K562 (cell line): ENCODE measurements at regions not wholly inside any gene's neighbourhood (a gene's known extent, or its start where the extent isn't known, plus 50 kb on each side); places are given as distances from the start of the nearest gene placed in this dataset.

Experiments
- ATAC-seq: fragments of 200-7000 bp; cut with Tn5 transposase; 3 replicates; pipeline ENCODE4 v1.9.1; 2020; ENCODE audit warnings: moderate library complexity
- BruUV-seq: library from RNA; stranded (reverse); fragments of 400-500 nt; replicated peaks from 2 replicates; lab custom pipeline; 2021; lab: Mats Ljungman, UMichigan
- CTCF ChIA-PET: fragments of 300-600 bp; formaldehyde crosslinking; extraction: SDS; loops from one replicate; lab custom pipeline; 2021; ENCODE audit warnings: low intra/inter-chr PET ratio; lab: Yijun Ruan, JAX
- POLR2A ChIA-PET: fragments of 300-600, 350-650 bp; sonication (Branson Sonifier 250); formaldehyde crosslinking; extraction: SDS; loops from one replicate; lab custom pipeline; 2021; ENCODE audit warnings: antibody characterized with exemption, inconsistent platforms; lab: Yijun Ruan, JAX
- DNase-seq, 4 experiments: peaks; one replicate each; pipeline versions ENCODE4 v3.0.0 to v3.0.0-alpha.2; 2011 to 2018; ENCODE audit warnings: low spot score in 3 of 4, mixed read lengths in 3 of 4; ENCODE audit errors: extremely low read depth in 1 of 4
- FAIRE-seq: peaks from 2 replicates; lab custom pipeline; 2011; peaks lifted over from hg19 to GRCh38; lab: Jason Lieb, UNC
- H2AFZ ChIP-seq: 2 replicates; pipeline ENCODE4 v1.6.0; 2011; ENCODE audit warnings: low read depth, low read length, control low read depth, inconsistent platforms
- H3K27ac ChIP-seq: fragments of 200-600 bp; 3 replicates; pipeline ENCODE4 v1.8.0; 2011; ENCODE audit warnings: low read depth, mild to moderate bottlenecking, control low read depth, inconsistent platforms, low read length, moderate library complexity, mixed read lengths; ENCODE audit errors: extremely low read depth
- H3K27me3 ChIP-seq, 2 experiments: fragments of 300-600 bp in 1 of 2; 2 replicates in 1 of 2; 3 replicates in 1 of 2; pipeline versions ENCODE4 v1.6.0 to v1.8.0; 2011; ENCODE audit warnings: inconsistent platforms in 2 of 2, low read length in 2 of 2, mild to moderate bottlenecking in 1 of 2, mixed read lengths in 1 of 2, moderate library complexity in 1 of 2; ENCODE audit not compliant: control insufficient read depth in 2 of 2, insufficient read depth in 2 of 2
- H3K36me3 ChIP-seq: fragments of 300-600 bp; 3 replicates; pipeline ENCODE4 v1.8.0; 2011; ENCODE audit warnings: mild to moderate bottlenecking, low read length, inconsistent platforms; ENCODE audit not compliant: control insufficient read depth, insufficient read depth
- H3K4me1 ChIP-seq, 2 experiments: fragments of 200-600 bp in 1 of 2; replicated peaks in 1 of 2; 2 replicates in 1 of 2; 3 replicates in 1 of 2; pipeline versions ENCODE4 v1.5.1 to v1.8.0; 2011; ENCODE audit warnings: inconsistent platforms in 2 of 2, low read length in 2 of 2, mild to moderate bottlenecking in 1 of 2, mixed read lengths in 1 of 2, moderate library complexity in 1 of 2; ENCODE audit not compliant: control insufficient read depth in 2 of 2, insufficient read depth in 2 of 2
- H3K4me2 ChIP-seq: 2 replicates; pipeline ENCODE4 v1.6.1; 2011; ENCODE audit warnings: low read length, control low read depth, inconsistent platforms, mixed read lengths; ENCODE audit not compliant: insufficient read depth
- H3K4me3 ChIP-seq: fragments of 200-600 bp; sonication (generic), shearing (Covaris generic); 2 replicates; pipeline ENCODE4 v1.5.1; 2016; ENCODE audit warnings: control low read depth, inconsistent platforms
- H3K79me2 ChIP-seq: fragments of 200-600 bp; 3 replicates; pipeline ENCODE4 v1.8.0; 2011; ENCODE audit warnings: low read length, inconsistent platforms; ENCODE audit not compliant: control insufficient read depth, insufficient read depth
- H3K9ac ChIP-seq, 2 experiments: 2 replicates each; pipeline versions ENCODE4 v1.6.0 to v1.6.1; 2011; ENCODE audit warnings: low read depth in 2 of 2, low read length in 2 of 2, control low read depth in 1 of 2, inconsistent platforms in 1 of 2, mild to moderate bottlenecking in 1 of 2, mixed read lengths in 1 of 2; ENCODE audit not compliant: insufficient read depth in 1 of 2
- H3K9me1 ChIP-seq: one replicate; pipeline ENCODE4 v1.6.0; 2011; ENCODE audit warnings: inconsistent platforms, mild to moderate bottlenecking, low read length, moderate library complexity; ENCODE audit not compliant: control insufficient read depth, insufficient read depth
- H3K9me3 ChIP-seq: replicated peaks from 2 replicates; pipeline ENCODE4 v1.5.1; 2011; ENCODE audit warnings: low read depth, low read length, inconsistent platforms; ENCODE audit not compliant: control insufficient read depth, insufficient read depth
- H4K20me1 ChIP-seq: replicated peaks from 2 replicates; pipeline ENCODE4 v1.6.1; 2011; ENCODE audit warnings: low read length, inconsistent platforms, mixed read lengths; ENCODE audit not compliant: control insufficient read depth, insufficient read depth
- ARNT ChIP-seq, 2 experiments: fragments of 450-650 bp; IDR thresholded peaks; 2 replicates each; pipeline ENCODE4 v1.6.1; 2016; ENCODE audit warnings: mild to moderate bottlenecking in 1 of 2
- DMBX1 ChIP-seq: fragments of 250-450 bp; sonication (Bioruptor Pico); IDR thresholded peaks from 2 replicates; pipeline ENCODE4 v1.8.0; 2022; ENCODE audit warnings: inconsistent platforms, mild to moderate bottlenecking, moderate library complexity, borderline replicate concordance
- FOSL1 ChIP-seq: fragments of 200-800 bp; sonication (Bioruptor generic); conservative IDR thresholded peaks from 2 replicates; pipeline ENCODE4 v1.6.1; 2016; ENCODE audit warnings: missing genetic modification characterization, missing compliant biosample characterization
- HCFC1 ChIP-seq: IDR thresholded peaks from 2 replicates; pipeline ENCODE4 v1.6.1; 2012; ENCODE audit warnings: low read depth, low read length, improper control_type of control experiment
- L3MBTL2 ChIP-seq: fragments of 450-650 bp; IDR thresholded peaks from 2 replicates; pipeline ENCODE4 v1.6.1; 2016; ENCODE audit warnings: mild to moderate bottlenecking, moderate library complexity
- MTA3 ChIP-seq: fragments of 450-650 bp; formaldehyde crosslinking; IDR thresholded peaks from 2 replicates; pipeline ENCODE4 v1.6.1; 2017; ENCODE audit warnings: mild to moderate bottlenecking, borderline replicate concordance
- MYC ChIP-seq, 2 experiments: fragments of 250-450 bp in 1 of 2; sonication (Bioruptor Pico) in 1 of 2; IDR thresholded peaks; 2 replicates each; pipeline versions ENCODE4 v1.5.1 to v1.6.1; 2012 to 2021; ENCODE audit warnings: low read depth in 2 of 2, borderline replicate concordance in 1 of 2, improper control_type of control experiment in 1 of 2, low read length in 1 of 2, mild to moderate bottlenecking in 1 of 2, moderate library complexity in 1 of 2
- TCF15 ChIP-seq: fragments of 250-450 bp; sonication (Bioruptor Pico); IDR thresholded peaks from 2 replicates; pipeline ENCODE4 v1.8.0; 2022; ENCODE audit warnings: moderate library complexity, mild to moderate bottlenecking, inconsistent platforms
- TEAD1 ChIP-seq, 2 experiments: fragments of 450-650 bp in 1 of 2; sonication (generic) in 1 of 2; formaldehyde crosslinking; IDR thresholded peaks; 2 replicates each; pipeline versions ENCODE4 v1.4.0 to v1.8.0; 2020 to 2022; ENCODE audit warnings: mild to moderate bottlenecking in 2 of 2, missing genetic modification reagents in 1 of 2
- TFAM ChIP-seq: fragments of 250-450 bp; sonication (Bioruptor Pico); conservative IDR thresholded peaks from 2 replicates; pipeline ENCODE4 v1.5.0; 2021; ENCODE audit warnings: mild to moderate bottlenecking, moderate library complexity
- THRA ChIP-seq: fragments of 450-650 bp; IDR thresholded peaks from 2 replicates; pipeline ENCODE4 v1.6.1; 2017; ENCODE audit warnings: mild to moderate bottlenecking, moderate library complexity
- TRIM28 ChIP-seq: fragments of 450-650 bp; IDR thresholded peaks from 2 replicates; pipeline ENCODE4 v1.6.1; 2017
- ZBTB12 ChIP-seq: fragments of 250-450 bp; sonication (Bioruptor Pico); IDR thresholded peaks from 2 replicates; pipeline ENCODE4 v1.4.0; 2020
- ZBTB5 ChIP-seq: fragments of 450-650 bp; IDR thresholded peaks from 2 replicates; pipeline ENCODE4 v1.6.1; 2017; ENCODE audit warnings: antibody characterized with exemption
- ZFP30 ChIP-seq: fragments of 250-450 bp; sonication (Bioruptor Pico); IDR thresholded peaks from 2 replicates; pipeline ENCODE4 v1.8.0; 2022; ENCODE audit warnings: moderate library complexity, mild to moderate bottlenecking, inconsistent platforms, borderline replicate concordance
- ZNF12 ChIP-seq: sonication (generic); formaldehyde crosslinking; IDR thresholded peaks from 2 replicates; pipeline ENCODE4 v1.4.0; 2020; ENCODE audit warnings: mild to moderate bottlenecking, missing genetic modification reagents
- ZNF253 ChIP-seq: fragments of 250-450 bp; sonication (Bioruptor Pico); conservative IDR thresholded peaks from 2 replicates; pipeline ENCODE4 v1.6.1; 2021; ENCODE audit warnings: mild to moderate bottlenecking
- WGBS: fragments of 100-300 bp; shearing (Covaris generic); methylation state at CpG from one replicate; pipeline ENCODE4 v1.1.6; 2016; ENCODE audit warnings: low coverage, mixed read lengths; ENCODE audit not compliant: insufficient coverage; ENCODE audit errors: missing lambda C conversion rate; 5-methylcytosine and 5-hydroxymethylcytosine counted together
- in situ Hi-C: fragments of 300-500 bp; cut with MboI; formaldehyde crosslinking; loops from 4 replicates; pipeline ENCODE4 v1.15.0; 2018; ENCODE audit warnings: inconsistent platforms, mixed read lengths
- intact Hi-C: fragments of 100-400 bp; cut with micrococcal nuclease; formaldehyde crosslinking; loops from 2 replicates; pipeline ENCODE4 v1.14.2; 2022

- intact Hi-C loops (loop anchor here (2.0 to 10.0 kb wide), 2 partner anchors 125 to 317 kb away; no protein-coding TSS in a partner anchor), in situ Hi-C loops (no loop called here)
- 3% methylated on average over 7 of the region's 7 CpGs for WGBS
- ATAC-seq: peak; percentile 46
- CTCF ChIA-PET: no interaction called here
- H3K4me1 ChIP-seq: peaks cover 15 to 18% of the 10 kb centered on the region in 2 experiments; a peak in 4 of 5 replicates
- H4K20me1 ChIP-seq: no peaks in the 10 kb centered on the region
- H3K27me3 ChIP-seq: no peaks in the 10 kb centered on the region
- H3K4me3 ChIP-seq: peak overlapping the region; percentile 9
- H3K79me2 ChIP-seq: no peaks in the 10 kb centered on the region
- DNase-seq: peak; percentile 57 to 81 (median 62)
- no peaks in the 10 kb centered on the region for H3K36me3 ChIP-seq
- POLR2A ChIA-PET: interaction anchor here (0.8 to 2.6 kb wide), 5 partner anchors 10 to 269 kb away, joined by 3 to 12 read pairs (median 4); no protein-coding TSS in a partner anchor
- H2AFZ ChIP-seq: peak overlapping the region; percentile 94
- no peak overlapping the region for H3K27ac ChIP-seq
- BruUV-seq: no TSS peak
- FAIRE-seq: peak; percentile 51
- H3K9me3 ChIP-seq: no peaks in the 10 kb centered on the region
- H3K9me1 ChIP-seq: no peaks in the 10 kb centered on the region
- no peak overlapping the region for H3K9ac ChIP-seq
- peak overlapping the region; percentile 92 for H3K4me2 ChIP-seq
- TF ChIP-seq ZNF253 (CRISPR knock-in tag) (no peak), FOSL1 (peak; percentile 43; the same call in 1 of the 2 replicates), ZNF12 (no peak), ARNT (IDR thresholded peaks at IDR 0.05) (peak; percentile 43 to 82; a peak in 2 of 4 replicates), TFAM (CRISPR knock-in tag) (no peak), ZFP30 (CRISPR knock-in tag) (no peak), TRIM28 (0 out of 2 replicates have a peak, but pooled peaks have one; percentile 22), TEAD1 (CRISPR knock-in tag; IDR thresholded peaks at IDR 0.05) (no peak), ZBTB12 (CRISPR knock-in tag) (no peak), TCF15 (CRISPR knock-in tag) (no peak), HCFC1 (0 out of 2 replicates have a peak, but pooled peaks have one; percentile 10), L3MBTL2 (peak; percentile 84), DMBX1 (CRISPR knock-in tag) (no peak), MYC (IDR thresholded peaks at IDR 0.05; ENCODE audit: low read depth, low read length) (peak; percentile 77), MYC (CRISPR knock-in tag; IDR thresholded peaks at IDR 0.05; ENCODE audit: borderline replicate concordance, low read depth) (no peak), ZBTB5 (peak; percentile 67; the same call in 1 of the 2 replicates), MTA3 (0 out of 2 replicates have a peak, but pooled peaks have one; percentile 22), THRA (no peak)
Measured at GRCh38 chr6:28811873-28812272, 111.9 kb downstream of the TRIM27 start.
